ENCODE measurements at regions not wholly inside any gene's neighbourhood (a gene's known extent, or its start where the extent isn't known, plus 50 kb on each side); places are given as distances from the start of the nearest gene placed in this dataset.
"Not testable (repeated sequence)": the region's sequence is repeated elsewhere in the genome, so short reads cannot be mapped to it uniquely, and the experiment has no call there.

- H3K27ac ChIP-seq (ENCODE audit: extremely low read depth, low read depth, low read length); CTCF ChIA-PET; H3K4me1 ChIP-seq (ENCODE audit: control insufficient read depth, insufficient read depth, low read length); H3K4me3 ChIP-seq (ENCODE audit: low read depth, low read length); H3K36me3 ChIP-seq (ENCODE audit: control insufficient read depth in 2 of 2, insufficient read depth in 1 of 2, low read length in 2 of 2); H3K9me3 ChIP-seq (ENCODE audit: control insufficient read depth, insufficient read depth, low read depth, low read length); POLR2A ChIA-PET: not testable (repeated sequence)
- peak; percentile 41; the same call in 1 of the 2 replicates for TF ChIP-seq FEZF1 (tag by site-specific recombination; IDR thresholded peaks at IDR 0.05)
These were observed 310.1 kb upstream of the PLGLB2 start for GRCh38 chr2:87437701-87438260.

- H3K4me1 ChIP-seq (ENCODE audit: control insufficient read depth, insufficient read depth, low read length); H3K27ac ChIP-seq (ENCODE audit: extremely low read depth, low read depth, low read length); H3K36me3 ChIP-seq (ENCODE audit: control insufficient read depth in 2 of 2, insufficient read depth in 1 of 2, low read length in 2 of 2); CTCF ChIA-PET; POLR2A ChIA-PET; H3K4me3 ChIP-seq (ENCODE audit: low read depth, low read length); H3K9me3 ChIP-seq (ENCODE audit: control insufficient read depth, insufficient read depth, low read depth, low read length): not testable (repeated sequence)
These were observed 309.0 kb upstream of the PLGLB2 start for GRCh38 chr2:87438780-87439454.

- H3K27ac ChIP-seq (ENCODE audit: extremely low read depth, low read depth, low read length); H3K9me3 ChIP-seq (ENCODE audit: control insufficient read depth, insufficient read depth, low read depth, low read length); H3K4me1 ChIP-seq (ENCODE audit: control insufficient read depth, insufficient read depth, low read length); H3K36me3 ChIP-seq (ENCODE audit: control insufficient read depth in 2 of 2, insufficient read depth in 1 of 2, low read length in 2 of 2); H3K4me3 ChIP-seq (ENCODE audit: low read depth, low read length); POLR2A ChIA-PET; CTCF ChIA-PET: not testable (repeated sequence)
- TF ChIP-seq GLIS1 (tag by site-specific recombination; IDR thresholded peaks at IDR 0.05): peak; percentile 65
- 0 out of 2 replicates have a peak, but pooled peaks have one; percentile 23 for TF ChIP-seq ZIC2 (tag by site-specific recombination; IDR thresholded peaks at IDR 0.05)
- TF ChIP-seq ZSCAN30 (tag by site-specific recombination; IDR thresholded peaks at IDR 0.05): 0 out of 2 replicates have a peak, but pooled peaks have one; percentile 30
- TF ChIP-seq FEZF1 (tag by site-specific recombination; IDR thresholded peaks at IDR 0.05): peak; percentile 57; the same call in 1 of the 2 replicates
These were observed 308.2 kb upstream of the PLGLB2 start for GRCh38 chr2:87439617-87440204.

GRCh38 chr2:87440650-87441049, 307.2 kb upstream of the PLGLB2 start:
- POLR2A ChIA-PET; H3K4me3 ChIP-seq (ENCODE audit: low read depth, low read length); H3K27ac ChIP-seq (ENCODE audit: extremely low read depth, low read depth, low read length); H3K36me3 ChIP-seq (ENCODE audit: control insufficient read depth in 2 of 2, insufficient read depth in 1 of 2, low read length in 2 of 2); H3K9me3 ChIP-seq (ENCODE audit: control insufficient read depth, insufficient read depth, low read depth, low read length); H3K4me1 ChIP-seq (ENCODE audit: control insufficient read depth, insufficient read depth, low read length); CTCF ChIA-PET: not testable (repeated sequence)

- H3K36me3 ChIP-seq (ENCODE audit: control insufficient read depth in 2 of 2, insufficient read depth in 1 of 2, low read length in 2 of 2); H3K27ac ChIP-seq (ENCODE audit: extremely low read depth, low read depth, low read length); H3K4me1 ChIP-seq (ENCODE audit: control insufficient read depth, insufficient read depth, low read length); CTCF ChIA-PET; H3K4me3 ChIP-seq (ENCODE audit: low read depth, low read length); POLR2A ChIA-PET; H3K9me3 ChIP-seq (ENCODE audit: control insufficient read depth, insufficient read depth, low read depth, low read length): not testable (repeated sequence)
These were observed 306.5 kb upstream of the PLGLB2 start for GRCh38 chr2:87441375-87441774.

- H3K4me3 ChIP-seq (ENCODE audit: low read depth, low read length); H3K9me3 ChIP-seq (ENCODE audit: control insufficient read depth, insufficient read depth, low read depth, low read length); H3K36me3 ChIP-seq (ENCODE audit: control insufficient read depth in 2 of 2, insufficient read depth in 1 of 2, low read length in 2 of 2); CTCF ChIA-PET; POLR2A ChIA-PET; H3K4me1 ChIP-seq (ENCODE audit: control insufficient read depth, insufficient read depth, low read length); H3K27ac ChIP-seq (ENCODE audit: extremely low read depth, low read depth, low read length): not testable (repeated sequence)
These were observed 304.8 kb upstream of the PLGLB2 start for GRCh38 chr2:87442983-87443577.

- POLR2A ChIA-PET; H3K4me1 ChIP-seq (ENCODE audit: control insufficient read depth, insufficient read depth, low read length); H3K4me3 ChIP-seq (ENCODE audit: low read depth, low read length); H3K9me3 ChIP-seq (ENCODE audit: control insufficient read depth, insufficient read depth, low read depth, low read length); CTCF ChIA-PET; H3K36me3 ChIP-seq (ENCODE audit: control insufficient read depth in 2 of 2, insufficient read depth in 1 of 2, low read length in 2 of 2); H3K27ac ChIP-seq (ENCODE audit: extremely low read depth, low read depth, low read length): not testable (repeated sequence)
These were observed 302.9 kb upstream of the PLGLB2 start for GRCh38 chr2:87444951-87445350.

GRCh38 chr2:87445613-87446312, 302.1 kb upstream of the PLGLB2 start:
- H3K9me3 ChIP-seq (ENCODE audit: control insufficient read depth, insufficient read depth, low read depth, low read length); H3K36me3 ChIP-seq (ENCODE audit: control insufficient read depth in 2 of 2, insufficient read depth in 1 of 2, low read length in 2 of 2); POLR2A ChIA-PET; H3K27ac ChIP-seq (ENCODE audit: extremely low read depth, low read depth, low read length); CTCF ChIA-PET; H3K4me1 ChIP-seq (ENCODE audit: control insufficient read depth, insufficient read depth, low read length); H3K4me3 ChIP-seq (ENCODE audit: low read depth, low read length): not testable (repeated sequence)

- H3K9me3 ChIP-seq (ENCODE audit: control insufficient read depth, insufficient read depth, low read depth, low read length); POLR2A ChIA-PET; H3K4me1 ChIP-seq (ENCODE audit: control insufficient read depth, insufficient read depth, low read length); H3K4me3 ChIP-seq (ENCODE audit: low read depth, low read length); CTCF ChIA-PET; H3K27ac ChIP-seq (ENCODE audit: extremely low read depth, low read depth, low read length); H3K36me3 ChIP-seq (ENCODE audit: control insufficient read depth in 2 of 2, insufficient read depth in 1 of 2, low read length in 2 of 2): not testable (repeated sequence)
These were observed 301.6 kb upstream of the PLGLB2 start for GRCh38 chr2:87446313-87446696.

GRCh38 chr2:87449462-87449980, 298.4 kb upstream of the PLGLB2 start:
- CTCF ChIA-PET; H3K9me3 ChIP-seq (ENCODE audit: control insufficient read depth, insufficient read depth, low read depth, low read length); POLR2A ChIA-PET: not testable (repeated sequence)

More at GRCh38 chr2:87449462-87449980, 298.4 kb upstream of the PLGLB2 start:
- H3K27ac ChIP-seq (ENCODE audit: extremely low read depth, low read depth, low read length); H3K36me3 ChIP-seq (ENCODE audit: control insufficient read depth in 2 of 2, insufficient read depth in 1 of 2, low read length in 2 of 2); H3K4me1 ChIP-seq (ENCODE audit: control insufficient read depth, insufficient read depth, low read length); H3K4me3 ChIP-seq (ENCODE audit: low read depth, low read length): not testable (repeated sequence)
